NCI-H748 (cell line): ENCODE measurements at regions not wholly inside any gene's neighbourhood (a gene's known extent, or its start where the extent isn't known, plus 50 kb on each side); places are given as distances from the start of the nearest gene placed in this dataset.

Experiments used
- DNase-seq: peaks from one replicate; lab custom pipeline; 2025; ENCODE audit not compliant: unreplicated experiment; lab: John Stamatoyannopoulos, UW

DNA sequence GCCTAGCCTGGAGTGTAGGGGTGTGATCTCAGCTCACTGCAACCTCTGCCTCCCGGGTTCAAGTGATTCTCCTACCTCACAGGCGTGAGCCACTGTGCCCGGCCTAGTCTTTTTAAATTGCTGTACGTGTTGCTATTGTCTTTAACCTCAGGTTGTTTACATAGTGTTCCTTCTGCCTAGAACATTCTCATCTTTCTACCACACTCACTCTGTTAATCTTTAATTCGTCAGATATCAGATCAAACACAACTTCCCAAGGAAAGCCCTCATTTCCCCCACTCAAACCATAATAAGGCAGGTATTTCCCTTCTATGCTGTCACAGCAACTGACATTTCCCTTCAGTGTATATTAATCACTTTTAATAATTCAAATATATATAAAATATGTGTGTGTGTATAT lies 1310.0 kb upstream of the C9orf72 start:
- no peak for DNase-seq

GRCh38 chr9:28887188-28887884 lies 1314.1 kb upstream of the C9orf72 start:
- no peak for DNase-seq

DNA sequence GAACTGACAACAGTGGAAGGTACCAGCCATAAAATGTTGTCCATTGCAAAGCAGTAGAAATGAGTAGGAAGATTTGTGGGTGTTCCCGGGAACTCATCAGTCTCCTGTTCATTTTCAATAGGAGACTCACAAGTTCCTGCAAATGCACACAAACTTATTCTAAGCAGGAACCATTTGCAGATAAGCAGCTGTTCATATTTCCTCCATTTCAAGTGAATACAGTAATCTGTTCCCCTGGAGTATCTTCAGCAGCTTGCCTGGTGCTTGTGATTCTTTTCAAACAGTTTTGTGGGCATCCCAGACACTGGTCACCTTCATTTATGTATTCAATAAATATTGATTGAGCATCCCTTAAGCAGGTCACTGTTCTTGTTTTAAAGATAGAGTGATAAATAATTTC lies 1315.5 kb upstream of the C9orf72 start:
- no peak for DNase-seq

GRCh38 chr9:28892538-28892937 lies 1319.3 kb upstream of the C9orf72 start:
- DNase-seq = no peak

- no peak for DNase-seq
These were observed 1326.0 kb upstream of the C9orf72 start for GRCh38 chr9:28899267-28899666.

DNA sequence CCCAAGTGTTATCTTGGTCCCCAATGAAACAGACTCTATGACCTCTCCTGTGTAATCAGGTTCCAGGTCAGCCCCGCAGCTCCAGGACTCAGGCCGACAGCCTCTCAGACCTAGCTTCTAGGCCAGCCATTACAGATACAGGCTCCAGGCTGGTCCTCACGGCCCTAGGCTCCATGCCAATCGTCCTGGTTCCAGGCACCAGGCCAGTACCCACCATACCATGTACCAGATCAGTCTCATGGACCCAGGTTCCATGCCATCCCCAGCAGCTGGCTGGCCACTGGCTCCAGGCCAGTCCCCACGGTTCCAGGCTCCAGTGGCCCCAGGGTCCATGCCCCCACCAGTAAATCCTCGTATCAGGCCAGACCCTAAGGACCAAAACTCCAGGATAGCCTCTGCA lies 1326.6 kb upstream of the C9orf72 start:
- DNase-seq = no peak

GRCh38 chr9:28900406-28900805 lies 1327.1 kb upstream of the C9orf72 start:
- DNase-seq = no peak

DNA sequence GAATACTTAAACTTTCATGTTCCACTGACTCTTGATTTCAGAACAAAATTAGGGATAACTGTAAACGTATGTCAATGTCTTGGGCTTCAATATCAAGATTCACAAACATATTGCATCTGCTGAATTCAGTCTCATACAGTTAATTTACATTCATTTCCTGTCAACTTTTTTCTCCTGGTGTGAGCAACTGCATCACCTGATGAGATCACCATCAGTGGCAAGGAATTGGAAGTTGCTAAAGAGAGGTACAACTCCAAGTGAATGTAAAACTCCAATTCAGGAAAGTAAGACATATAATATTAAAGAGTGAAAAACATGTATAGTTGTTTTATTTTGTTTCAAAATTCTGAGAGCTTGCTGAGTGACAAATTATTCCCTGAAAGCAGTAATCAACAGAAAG lies 1336.2 kb upstream of the C9orf72 start:
- DNase-seq = no peak

DNA sequence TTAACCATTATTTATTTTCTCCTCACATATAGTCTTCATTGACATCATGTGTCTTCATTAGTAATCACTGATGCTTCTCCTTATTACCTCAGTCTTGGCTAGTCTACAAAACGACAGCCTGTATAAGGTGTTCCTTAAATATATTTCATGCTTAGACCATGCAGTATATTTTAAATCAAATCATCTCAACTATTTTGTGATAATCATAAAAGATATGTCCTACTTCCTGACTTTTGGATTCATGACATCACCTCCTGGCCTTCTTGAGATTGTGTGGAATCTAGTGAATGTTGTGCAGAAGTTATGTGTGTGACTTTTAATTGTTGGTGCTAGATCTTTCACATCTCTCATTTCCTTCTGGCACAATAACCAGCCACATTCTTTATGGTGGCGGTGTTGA lies 1339.3 kb upstream of the C9orf72 start:
- no peak for DNase-seq

DNA sequence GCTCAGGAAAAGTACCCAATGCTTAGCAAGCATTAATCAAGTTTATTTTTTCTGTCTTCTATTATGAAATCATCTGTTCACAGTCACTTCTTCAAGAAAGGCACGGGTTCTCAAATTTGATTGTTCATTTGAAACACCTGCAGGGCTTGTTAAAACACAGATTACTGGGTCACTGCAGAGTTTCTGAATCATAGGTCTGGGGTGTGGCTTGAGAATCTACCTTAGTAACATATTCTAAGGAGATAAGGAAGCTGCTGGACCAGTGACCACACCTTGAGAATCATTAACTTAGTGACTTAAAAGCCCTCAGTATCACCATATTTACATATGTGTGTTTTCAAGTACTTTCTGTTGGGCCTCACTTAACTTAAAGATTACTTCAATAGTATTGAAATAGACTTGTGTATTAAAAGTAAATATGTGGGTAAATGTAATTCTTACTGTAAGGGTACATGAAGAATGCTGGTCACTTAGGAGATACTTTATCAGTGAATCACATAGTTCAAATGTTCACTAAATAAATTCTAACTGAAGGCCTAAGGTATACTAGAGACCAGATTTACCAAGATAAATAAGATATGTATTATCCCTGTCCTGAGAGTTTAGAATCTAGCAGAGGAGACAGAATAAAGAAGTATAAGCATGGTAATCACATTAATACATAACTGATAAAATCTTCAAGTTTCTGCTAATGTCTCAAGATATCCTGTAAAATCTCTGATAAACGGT lies 1342.1 kb upstream of the C9orf72 start:
- no peak for DNase-seq

DNA sequence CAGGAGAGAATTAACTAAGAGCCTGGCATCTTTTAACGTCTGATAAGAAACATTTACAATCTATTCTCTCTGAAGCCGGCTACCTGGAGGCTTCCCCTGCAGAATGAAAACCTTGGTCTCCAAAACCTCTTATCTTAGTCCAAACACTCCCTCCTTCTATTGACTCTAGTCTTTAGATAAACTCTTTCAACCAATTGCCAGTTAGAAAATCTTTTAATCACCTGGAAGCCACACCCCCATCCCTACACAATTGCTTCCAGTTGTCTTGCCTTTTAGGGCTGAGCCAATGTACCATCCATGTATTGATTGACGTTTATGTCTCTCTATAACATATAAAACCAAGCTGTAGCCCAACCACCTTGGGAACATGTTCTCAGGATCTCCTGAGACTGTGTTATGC lies 1343.1 kb upstream of the C9orf72 start:
- no peak for DNase-seq

DNA sequence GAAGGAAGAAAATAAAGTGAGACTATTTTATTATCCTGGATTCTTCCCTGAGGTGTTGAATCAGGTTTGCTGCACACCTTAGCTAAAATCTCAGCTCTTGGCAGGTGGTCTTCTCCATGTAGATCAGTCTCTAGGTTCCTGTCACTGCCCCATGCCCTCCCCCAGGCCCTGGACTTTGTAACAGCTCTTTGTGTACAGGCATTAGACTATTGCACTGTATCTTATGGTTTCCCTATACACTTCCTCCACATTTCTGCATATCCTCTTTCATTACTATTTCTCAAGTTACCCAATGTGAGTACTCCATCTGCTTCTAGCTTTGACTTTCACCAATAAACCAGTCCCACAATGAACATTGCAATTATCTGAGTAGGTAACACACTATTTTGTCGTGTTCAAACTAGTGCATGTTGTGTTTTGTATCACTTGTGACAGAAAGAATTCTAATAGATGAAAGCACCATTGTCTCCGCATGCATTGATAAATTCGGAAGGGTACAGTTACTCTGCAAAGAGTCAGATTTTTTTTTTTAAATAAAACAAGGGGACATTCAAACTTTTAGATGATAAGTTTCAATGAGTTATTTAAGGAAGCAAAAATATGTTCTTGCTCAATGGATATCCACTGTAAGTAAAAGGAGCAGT lies 1348.7 kb upstream of the C9orf72 start:
- DNase-seq = no peak

GRCh38 chr9:28922891-28923290 lies 1349.6 kb upstream of the C9orf72 start:
- no peak for DNase-seq

GRCh38 chr9:28923351-28923750 lies 1350.1 kb upstream of the C9orf72 start:
- DNase-seq = no peak

- no peak for DNase-seq
These were observed 1351.9 kb upstream of the C9orf72 start for GRCh38 chr9:28925157-28925556.

GRCh38 chr9:28926306-28926705 lies 1353.0 kb upstream of the C9orf72 start:
- no peak for DNase-seq

DNA sequence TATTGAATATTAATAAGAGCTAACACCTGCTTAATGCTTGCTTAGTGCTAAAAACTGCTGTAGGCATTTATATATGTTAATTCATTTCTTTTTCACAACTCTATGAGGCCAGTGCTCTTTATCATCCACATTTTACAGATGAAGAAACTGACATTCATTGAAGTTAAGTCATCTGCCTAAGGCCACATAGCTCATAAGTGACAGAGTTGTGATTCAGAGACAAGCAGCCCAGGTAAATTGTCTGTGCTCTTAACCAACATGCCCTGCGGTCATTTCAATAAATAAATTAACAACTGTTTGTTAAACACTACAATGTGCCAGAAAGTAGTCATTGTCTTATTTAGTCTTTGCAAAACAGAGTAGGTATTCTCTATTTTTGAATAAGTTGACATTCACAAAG lies 1354.4 kb upstream of the C9orf72 start:
- no peak for DNase-seq

DNA sequence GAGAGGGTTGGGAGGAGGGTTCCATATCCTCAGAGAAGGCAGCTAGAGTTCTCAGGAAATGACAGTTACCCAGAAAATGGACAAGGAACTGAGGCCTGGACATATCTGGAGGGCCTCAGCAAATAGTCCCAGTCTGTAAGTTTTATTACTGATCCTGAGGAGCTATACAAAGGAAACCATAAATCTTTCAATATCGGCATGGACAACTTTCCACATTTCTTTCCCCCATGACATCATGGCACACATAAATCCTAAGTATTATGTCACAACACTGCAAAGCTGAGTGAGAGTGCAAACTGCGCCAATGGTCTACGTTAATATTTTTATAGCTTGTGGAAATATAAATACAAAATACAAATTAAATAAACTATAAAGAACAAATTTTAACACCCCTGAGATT lies 1356.2 kb upstream of the C9orf72 start:
- DNase-seq = no peak

DNA sequence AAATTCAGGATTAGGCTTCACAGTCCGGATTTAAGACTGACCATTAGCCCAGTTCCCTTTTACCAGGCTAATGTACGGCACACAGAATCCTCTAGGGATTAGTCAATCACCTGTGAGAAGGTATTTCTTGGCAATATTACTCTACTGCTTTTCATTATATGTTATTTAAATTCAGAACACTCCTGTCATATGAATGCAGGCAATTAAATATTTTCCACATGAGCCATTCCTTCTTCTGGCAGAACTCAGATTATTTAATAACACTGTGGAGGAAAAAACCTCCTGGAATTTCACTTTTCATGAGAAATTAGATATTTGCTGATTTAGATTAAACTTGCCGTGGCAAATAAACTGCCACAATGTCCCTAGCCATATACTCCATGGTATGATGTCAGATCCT lies 1357.5 kb upstream of the C9orf72 start:
- no peak for DNase-seq

DNA sequence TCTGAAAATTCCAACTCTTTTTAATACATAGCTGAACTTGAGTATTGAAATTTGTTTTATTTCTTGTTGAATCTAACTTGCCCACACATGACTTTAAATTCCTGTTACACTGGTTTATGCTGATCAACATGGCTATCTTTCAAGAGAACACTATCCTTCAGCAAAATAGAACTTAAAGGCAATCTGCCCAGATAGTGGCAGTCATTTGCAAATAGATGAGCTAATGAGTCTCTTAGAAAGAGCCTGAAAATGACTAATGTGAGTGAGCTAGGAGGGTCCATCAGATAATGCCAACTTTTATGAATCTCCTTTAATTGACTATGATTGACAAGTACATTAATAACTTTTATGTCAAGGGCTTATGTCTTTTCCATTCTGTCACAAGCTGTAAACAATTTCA lies 1360.8 kb upstream of the C9orf72 start:
- no peak for DNase-seq

- DNase-seq = no peak
These were observed 1365.7 kb upstream of the C9orf72 start for GRCh38 chr9:28938981-28939380.

- DNase-seq = no peak
These were observed 1368.6 kb upstream of the C9orf72 start for GRCh38 chr9:28941856-28942255.
